ENCODE measurements at regions not wholly inside any gene's neighbourhood (a gene's known extent, or its start where the extent isn't known, plus 50 kb on each side); places are given as distances from the start of the nearest gene placed in this dataset.

GRCh38 chr13:31434613-31435012 is 234.8 kb downstream of the B3GLCT start:
- TF ChIP-seq CTCF (IDR thresholded peaks at IDR 0.05), result no peak
- no peak for TF ChIP-seq POLR2A (IDR thresholded peaks at IDR 0.05)
- no peak for TF ChIP-seq POLR2AphosphoS5 (IDR thresholded peaks at IDR 0.05; ENCODE audit: insufficient read depth in 1 of 2, low read depth in 1 of 2)
